ENCODE measurements at regions not wholly inside any gene's neighbourhood (a gene's known extent, or its start where the extent isn't known, plus 50 kb on each side); places are given as distances from the start of the nearest gene placed in this dataset.
"Not testable (repeated sequence)": the region's sequence is repeated elsewhere in the genome, so short reads cannot be mapped to it uniquely, and the experiment has no call there.

- Mint-ChIP-seq H3K27ac (no peak overlapping the region), H3K27me3 (ENCODE audit: low read depth) (peaks cover 5% of the 10 kb centered on the region), H3K4me3 (no peak overlapping the region), H3K4me1 (ENCODE audit: low read depth) (peaks cover 31% of the 10 kb centered on the region), H3K36me3 (ENCODE audit: low read depth) (no peaks in the 10 kb centered on the region), H3K9me3 (ENCODE audit: insufficient read depth) (peaks cover 4% of the 10 kb centered on the region)
- ChIA-PET CTCF (interaction anchor here (1.0 kb wide), 1 partner anchor 52 kb away, joined by 4 read pairs; no protein-coding TSS in a partner anchor), POLR2A (no interaction called here)
- ATAC-seq = no peak
- DNase-seq = no peak
Observed at GRCh38 chr12:11540156-11540555, 109.3 kb upstream of the ETV6 start.

GRCh38 chr12:11540615-11541310 is 108.7 kb upstream of the ETV6 start:
- H3K9me3 Mint-ChIP-seq (ENCODE audit: insufficient read depth) = peaks cover 4% of the 10 kb centered on the region

GRCh38 chr12:11542599-11542998 is 106.9 kb upstream of the ETV6 start:
- Mint-ChIP-seq H3K36me3 (ENCODE audit: low read depth) (no peaks in the 10 kb centered on the region), H3K4me1 (ENCODE audit: low read depth) (peaks cover 51% of the 10 kb centered on the region), H3K9me3 (ENCODE audit: insufficient read depth) (peaks cover 4% of the 10 kb centered on the region), H3K27me3 (ENCODE audit: low read depth) (no peaks in the 10 kb centered on the region), H3K27ac (no peak overlapping the region), H3K4me3 (no peak overlapping the region)
- DNase-seq (no peak), ATAC-seq (no peak)
- ChIA-PET CTCF (no interaction called here), POLR2A (no interaction called here)

More at GRCh38 chr12:11540615-11541310, 108.7 kb upstream of the ETV6 start:
- Mint-ChIP-seq H3K4me1 (ENCODE audit: low read depth) (peaks cover 37% of the 10 kb centered on the region), H3K27me3 (ENCODE audit: low read depth) (peaks cover 5% of the 10 kb centered on the region), H3K27ac (peak overlapping the region; percentile 11), H3K36me3 (ENCODE audit: low read depth) (no peaks in the 10 kb centered on the region), H3K4me3 (no peak overlapping the region)
- ChIA-PET CTCF (interaction anchor here (1.0 kb wide), 1 partner anchor 53 kb away, joined by 4 read pairs; no protein-coding TSS in a partner anchor), POLR2A (no interaction called here)
- ATAC-seq (no peak), DNase-seq (no peak)

- H3K4me1 Mint-ChIP-seq (ENCODE audit: low read depth) = peaks cover 59% of the 10 kb centered on the region
- no peak for ATAC-seq
Observed at GRCh38 chr12:11543457-11544158, 105.9 kb upstream of the ETV6 start.

GRCh38 chr12:11545484-11546330 is 103.8 kb upstream of the ETV6 start:
- Mint-ChIP-seq H3K4me3 (peak overlapping the region; percentile 57), H3K27me3 (ENCODE audit: low read depth) (no peaks in the 10 kb centered on the region), H3K27ac (peak overlapping the region; percentile 98), H3K4me1 (ENCODE audit: low read depth) (peaks cover 56% of the 10 kb centered on the region), H3K9me3 (ENCODE audit: insufficient read depth) (no peaks in the 10 kb centered on the region), H3K36me3 (ENCODE audit: low read depth) (no peaks in the 10 kb centered on the region)
- DNase-seq = peak; percentile 83
- peak; percentile 88 for ATAC-seq
- ChIA-PET POLR2A (interaction anchor here (0.7 to 2.0 kb wide), 8 partner anchors 9 to 932 kb away, joined by 3 to 11 read pairs (median 4); partner anchors contain the start of genes BORCS5, ETV6 and SMIM10L1), CTCF (interaction anchor here (0.6 to 3.3 kb wide), 19 partner anchors 8 to 787 kb away, joined by 3 to 32 read pairs (median 4); partner anchors contain the start of gene ETV6)

More at GRCh38 chr12:11543457-11544158, 105.9 kb upstream of the ETV6 start:
- no peaks in the 10 kb centered on the region for H3K27me3 Mint-ChIP-seq (ENCODE audit: low read depth)
- H3K9me3 Mint-ChIP-seq (ENCODE audit: insufficient read depth) = peaks cover 4% of the 10 kb centered on the region
- DNase-seq = no peak
- H3K36me3 Mint-ChIP-seq (ENCODE audit: low read depth) = no peaks in the 10 kb centered on the region
- H3K27ac Mint-ChIP-seq = peak overlapping the region; percentile 18
- H3K4me3 Mint-ChIP-seq = no peak overlapping the region
- ChIA-PET POLR2A (interaction anchor here (0.6 kb wide), 1 partner anchor 136 kb away, joined by 3 read pairs; no protein-coding TSS in a partner anchor), CTCF (interaction anchor here (0.6 to 3.3 kb wide), 4 partner anchors 12 to 1601 kb away, joined by 3 to 32 read pairs (median 14); no protein-coding TSS in a partner anchor)

GRCh38 chr12:11546582-11547270 is 102.7 kb upstream of the ETV6 start:
- Mint-ChIP-seq H3K27ac (peak overlapping the region; percentile 98), H3K4me3 (peak overlapping the region; percentile 57), H3K4me1 (ENCODE audit: low read depth) (peaks cover 48% of the 10 kb centered on the region)
- ChIA-PET CTCF (interaction anchor here (0.6 to 3.3 kb wide), 16 partner anchors 9 to 786 kb away, joined by 3 to 32 read pairs (median 4); no protein-coding TSS in a partner anchor), POLR2A (interaction anchor here (0.8 to 2.0 kb wide), 3 partner anchors 103 to 810 kb away, joined by 4 to 11 read pairs (median 10); partner anchors contain the start of genes BORCS5, ETV6 and SMIM10L1)
- DNase-seq; H3K36me3 Mint-ChIP-seq (ENCODE audit: low read depth); H3K27me3 Mint-ChIP-seq (ENCODE audit: low read depth); ATAC-seq; H3K9me3 Mint-ChIP-seq (ENCODE audit: insufficient read depth): not testable (repeated sequence)

GRCh38 chr12:11547271-11547646 is 102.2 kb upstream of the ETV6 start:
- ATAC-seq; H3K4me3 Mint-ChIP-seq; H3K36me3 Mint-ChIP-seq (ENCODE audit: low read depth); POLR2A ChIA-PET; H3K27me3 Mint-ChIP-seq (ENCODE audit: low read depth); H3K9me3 Mint-ChIP-seq (ENCODE audit: insufficient read depth); DNase-seq: not testable (repeated sequence)
- Mint-ChIP-seq H3K27ac (peak overlapping the region; percentile 75), H3K4me1 (ENCODE audit: low read depth) (peaks cover 48% of the 10 kb centered on the region)
- CTCF ChIA-PET = interaction anchor here (1.5 kb wide), 1 partner anchor 27 kb away, joined by 5 read pairs; no protein-coding TSS in a partner anchor

GRCh38 chr12:11549119-11549518 is 100.4 kb upstream of the ETV6 start:
- ATAC-seq (no peak), DNase-seq (no peak)
- Mint-ChIP-seq H3K36me3 (ENCODE audit: low read depth) (no peaks in the 10 kb centered on the region), H3K27me3 (ENCODE audit: low read depth) (peaks cover 5% of the 10 kb centered on the region), H3K9me3 (ENCODE audit: insufficient read depth) (no peaks in the 10 kb centered on the region), H3K4me3 (no peak overlapping the region), H3K27ac (no peak overlapping the region), H3K4me1 (ENCODE audit: low read depth) (peaks cover 43% of the 10 kb centered on the region)
- POLR2A ChIA-PET = no interaction called here
- CTCF ChIA-PET = interaction anchor here (1.4 kb wide), 1 partner anchor 484 kb away, joined by 3 read pairs; no protein-coding TSS in a partner anchor

GRCh38 chr12:11553871-11554533 is 95.5 kb upstream of the ETV6 start:
- ChIA-PET CTCF (interaction anchor here (1.2 to 3.6 kb wide), 7 partner anchors 9 to 716 kb away, joined by 3 to 32 read pairs (median 4); no protein-coding TSS in a partner anchor), POLR2A (no interaction called here)
- Mint-ChIP-seq H3K36me3 (ENCODE audit: low read depth) (no peaks in the 10 kb centered on the region), H3K27me3 (ENCODE audit: low read depth) (peaks cover 6% of the 10 kb centered on the region), H3K4me1 (ENCODE audit: low read depth) (peaks cover 22% of the 10 kb centered on the region), H3K4me3 (no peak overlapping the region), H3K27ac (no peak overlapping the region), H3K9me3 (ENCODE audit: insufficient read depth) (no peaks in the 10 kb centered on the region)
- peak; percentile 74 for ATAC-seq
- peak; percentile 80 for DNase-seq

- ATAC-seq (no peak), DNase-seq (no peak)
- Mint-ChIP-seq H3K36me3 (ENCODE audit: low read depth) (no peaks in the 10 kb centered on the region), H3K27ac (no peak overlapping the region), H3K27me3 (ENCODE audit: low read depth) (peaks cover 9% of the 10 kb centered on the region), H3K9me3 (ENCODE audit: insufficient read depth) (no peaks in the 10 kb centered on the region), H3K4me1 (ENCODE audit: low read depth) (peaks cover 22% of the 10 kb centered on the region), H3K4me3 (no peak overlapping the region)
- CTCF ChIA-PET = interaction anchor here (0.6 to 3.6 kb wide), 12 partner anchors 9 to 715 kb away, joined by 3 to 32 read pairs (median 4); no protein-coding TSS in a partner anchor
- POLR2A ChIA-PET = interaction anchor here (1.5 kb wide), 1 partner anchor 10 kb away, joined by 4 read pairs; no protein-coding TSS in a partner anchor
Observed at GRCh38 chr12:11555195-11555594, 94.3 kb upstream of the ETV6 start.
